C4-2B (cell line): ENCODE measurements at regions not wholly inside any gene's neighbourhood (a gene's known extent, or its start where the extent isn't known, plus 50 kb on each side); places are given as distances from the start of the nearest gene placed in this dataset.

Experiments
- H3K27ac ChIP-seq: fragments of 450-650 bp; 2 replicates; pipeline ENCODE4 v1.5.1; 2017
- ZFX ChIP-seq: fragments of 450-650 bp; IDR thresholded peaks from 2 replicates; pipeline ENCODE4 v1.6.1; 2017
- TF ChIP-seq, protein P1 (sequence below): fragments of 450-650 bp; conservative IDR thresholded peaks from 2 replicates; pipeline ENCODE4 v1.5.1; 2017; ENCODE audit warnings: mild to moderate bottlenecking

DNA sequence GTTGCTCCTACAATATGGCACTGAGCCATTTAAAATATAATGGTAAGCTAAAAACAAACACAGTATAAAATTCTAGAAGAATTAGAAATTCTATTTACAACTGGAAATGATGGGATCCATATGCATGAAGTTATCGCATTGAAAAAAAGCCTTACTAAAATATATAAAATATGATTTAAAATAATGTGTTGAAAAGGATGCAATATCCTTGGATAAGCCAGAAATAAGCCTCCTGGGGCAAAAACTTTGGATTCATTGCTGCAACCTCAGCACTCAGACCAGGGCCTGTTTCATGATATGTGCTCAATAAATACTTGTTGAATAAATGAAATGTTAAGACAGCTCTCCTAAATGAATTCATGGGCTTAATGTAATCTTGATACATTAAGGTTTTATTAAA is 170.2 kb downstream of the SEM1 start:
- TF ChIP-seq, protein P1, sequence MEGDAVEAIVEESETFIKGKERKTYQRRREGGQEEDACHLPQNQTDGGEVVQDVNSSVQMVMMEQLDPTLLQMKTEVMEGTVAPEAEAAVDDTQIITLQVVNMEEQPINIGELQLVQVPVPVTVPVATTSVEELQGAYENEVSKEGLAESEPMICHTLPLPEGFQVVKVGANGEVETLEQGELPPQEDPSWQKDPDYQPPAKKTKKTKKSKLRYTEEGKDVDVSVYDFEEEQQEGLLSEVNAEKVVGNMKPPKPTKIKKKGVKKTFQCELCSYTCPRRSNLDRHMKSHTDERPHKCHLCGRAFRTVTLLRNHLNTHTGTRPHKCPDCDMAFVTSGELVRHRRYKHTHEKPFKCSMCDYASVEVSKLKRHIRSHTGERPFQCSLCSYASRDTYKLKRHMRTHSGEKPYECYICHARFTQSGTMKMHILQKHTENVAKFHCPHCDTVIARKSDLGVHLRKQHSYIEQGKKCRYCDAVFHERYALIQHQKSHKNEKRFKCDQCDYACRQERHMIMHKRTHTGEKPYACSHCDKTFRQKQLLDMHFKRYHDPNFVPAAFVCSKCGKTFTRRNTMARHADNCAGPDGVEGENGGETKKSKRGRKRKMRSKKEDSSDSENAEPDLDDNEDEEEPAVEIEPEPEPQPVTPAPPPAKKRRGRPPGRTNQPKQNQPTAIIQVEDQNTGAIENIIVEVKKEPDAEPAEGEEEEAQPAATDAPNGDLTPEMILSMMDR, result no peak
- TF ChIP-seq ZFX, result no peak
- H3K27ac ChIP-seq, result no peak overlapping the region

DNA sequence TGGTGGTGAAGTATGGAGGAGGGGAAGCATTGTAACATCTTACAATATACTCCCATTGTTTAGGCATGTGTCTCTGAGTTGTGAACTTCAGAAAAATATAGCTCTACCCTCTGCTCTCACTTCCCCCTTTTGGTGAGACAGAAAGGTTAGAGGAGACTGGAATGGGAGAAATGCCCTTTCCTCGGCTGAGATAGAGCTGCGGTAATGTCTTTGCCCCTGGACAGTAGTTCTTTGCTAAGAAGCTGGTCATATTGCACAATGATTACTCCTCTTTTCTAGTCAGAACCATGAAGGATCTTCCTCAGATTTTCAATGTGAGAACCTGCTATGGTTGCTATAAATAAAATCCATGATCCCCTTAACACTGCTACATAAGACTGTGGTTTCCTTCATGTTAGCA is 171.0 kb downstream of the SEM1 start:
- no peak overlapping the region for H3K27ac ChIP-seq
- TF ChIP-seq, protein P1, result no peak
- no peak for TF ChIP-seq ZFX

DNA sequence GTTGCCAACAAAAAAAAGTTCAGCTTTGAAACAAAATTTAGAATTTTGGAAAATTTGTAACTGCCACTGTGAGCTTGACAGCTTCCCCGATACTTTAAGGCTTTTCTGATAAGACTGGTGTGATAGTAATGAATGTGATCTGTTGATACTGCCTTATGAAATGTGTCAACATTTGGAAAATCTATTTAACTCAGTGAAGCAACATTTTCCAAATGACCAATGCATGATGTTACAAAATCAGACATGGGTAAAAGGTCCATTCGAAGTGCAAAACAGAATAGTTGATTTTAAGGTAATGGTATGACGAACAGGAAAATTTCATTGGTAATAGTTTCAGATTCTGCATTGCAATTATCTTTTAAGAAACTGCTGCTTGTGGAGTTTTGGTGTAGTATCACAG is 175.4 kb downstream of the SEM1 start:
- no peak overlapping the region for H3K27ac ChIP-seq
- TF ChIP-seq, protein P1, result no peak
- TF ChIP-seq ZFX, result no peak

DNA sequence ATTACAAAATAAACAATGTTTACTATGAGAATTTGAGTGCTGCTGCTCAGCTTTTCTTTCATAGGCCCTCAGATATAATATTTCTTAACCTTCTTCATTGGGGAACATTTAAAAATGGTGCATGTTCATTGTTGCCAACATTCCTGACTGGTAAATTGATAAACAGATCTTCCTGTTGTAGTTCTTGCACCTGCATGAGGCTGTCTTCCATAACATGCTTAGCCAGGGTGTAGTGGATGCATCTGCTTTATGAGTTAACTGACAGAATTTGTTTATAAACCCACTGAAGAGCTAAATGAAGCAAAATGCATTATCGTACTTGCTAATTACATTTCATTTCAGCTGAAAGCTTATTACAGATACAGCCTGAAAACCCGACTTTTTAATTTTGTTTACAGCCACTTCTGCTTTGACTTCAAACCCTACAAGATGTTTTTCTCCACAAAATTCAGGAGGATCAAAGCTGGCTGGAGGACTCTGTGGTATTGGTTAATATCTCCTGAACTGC is 177.2 kb downstream of the SEM1 start:
- H3K27ac ChIP-seq, result no peak overlapping the region
- no peak for TF ChIP-seq ZFX
- TF ChIP-seq, protein P1, result no peak

DNA sequence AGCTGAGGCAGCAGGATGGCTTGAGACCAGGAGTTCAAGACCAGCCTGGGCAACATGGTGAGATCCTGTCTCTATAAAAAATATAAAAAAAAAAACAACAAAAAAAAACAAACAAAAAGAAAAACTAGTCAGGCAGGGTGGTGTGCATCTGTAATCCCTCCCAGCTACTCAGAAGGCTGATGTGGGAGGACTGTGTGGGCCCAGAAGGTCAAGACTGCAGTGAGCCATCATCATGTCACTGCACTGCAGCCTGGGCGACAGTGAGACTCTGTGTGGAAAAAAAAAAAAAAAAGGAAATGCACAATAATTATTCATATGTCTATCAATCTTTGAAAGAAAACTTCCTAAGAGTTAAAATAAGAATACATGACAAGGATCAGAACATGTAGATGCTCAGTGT is 178.3 kb downstream of the SEM1 start:
- TF ChIP-seq ZFX, result no peak
- no peak overlapping the region for H3K27ac ChIP-seq

DNA sequence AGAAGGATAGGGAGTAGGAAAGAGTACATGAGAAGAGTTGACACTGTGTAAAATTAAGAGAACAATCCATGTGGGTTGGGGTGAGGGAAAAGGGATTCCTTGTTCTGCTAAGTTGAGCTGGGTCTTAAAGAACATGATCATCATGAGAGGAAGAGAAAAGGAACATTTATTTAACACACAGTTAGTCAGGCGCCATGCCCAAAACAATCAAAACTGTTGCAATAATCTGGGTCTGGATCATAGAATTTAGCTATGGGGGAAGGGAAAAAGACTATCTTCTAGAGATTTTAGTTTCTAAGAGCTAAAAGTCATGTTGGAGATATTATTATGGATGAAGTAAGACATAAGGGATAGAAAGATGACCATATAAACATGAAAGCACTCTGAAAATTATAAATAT is 178.9 kb downstream of the SEM1 start:
- H3K27ac ChIP-seq, result no peak overlapping the region
- TF ChIP-seq ZFX, result no peak
- TF ChIP-seq, protein P1, result no peak

DNA sequence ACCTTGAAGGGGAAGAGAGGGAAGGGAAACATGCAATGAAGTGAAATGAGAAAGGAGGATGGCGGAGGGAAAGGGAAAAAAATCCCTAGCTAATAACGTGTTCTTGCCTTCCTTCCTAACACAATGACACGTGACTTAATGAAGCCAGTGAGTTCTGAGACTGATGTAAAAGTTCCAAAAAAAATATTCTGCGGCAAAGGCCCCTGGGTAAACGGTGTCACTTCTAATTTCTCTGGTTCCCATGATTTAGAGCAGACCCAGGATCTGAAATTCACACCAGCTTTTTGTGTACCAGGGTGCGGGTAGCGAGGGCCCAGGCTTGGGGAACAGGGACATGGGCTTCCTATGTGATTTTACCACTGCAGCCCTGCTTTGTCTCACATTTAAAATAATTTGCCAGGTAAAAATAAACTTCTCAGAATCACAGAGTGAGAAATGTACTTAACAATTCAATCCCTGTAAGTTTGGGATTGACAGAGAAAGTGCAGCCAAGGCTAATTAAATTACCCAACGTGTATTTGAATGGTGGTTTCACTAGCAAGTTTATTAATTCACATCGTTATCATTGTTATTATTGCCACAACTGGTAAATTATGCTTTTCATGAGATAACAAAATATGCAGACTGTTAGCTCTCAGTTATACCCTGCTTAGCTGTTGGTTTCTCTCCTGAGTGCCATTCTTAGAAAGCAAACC is 182.4 kb downstream of the SEM1 start:
- no peak for TF ChIP-seq ZFX
- TF ChIP-seq, protein P1, result no peak
- no peak overlapping the region for H3K27ac ChIP-seq

DNA sequence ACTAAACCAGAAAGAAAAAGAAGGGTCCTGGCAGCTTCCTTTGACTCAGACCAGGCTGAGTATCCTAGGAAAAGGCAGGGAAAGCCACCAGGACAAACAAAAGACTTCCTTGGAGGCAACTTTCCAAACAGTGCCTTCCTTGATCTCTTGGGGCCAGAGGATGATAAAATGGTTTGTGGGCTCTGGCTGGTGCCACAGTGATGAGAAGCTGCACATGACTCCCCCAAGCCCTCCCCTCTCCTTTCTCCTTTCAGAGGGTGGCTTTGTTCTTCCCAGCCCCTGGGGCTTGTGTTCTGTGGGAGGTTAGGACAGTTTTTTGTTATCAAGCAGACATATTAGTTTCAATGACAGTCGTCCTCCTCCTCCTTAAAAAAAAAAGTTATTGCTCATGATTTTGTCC is 183.2 kb downstream of the SEM1 start:
- no peak overlapping the region for H3K27ac ChIP-seq
- no peak for TF ChIP-seq ZFX
- TF ChIP-seq, protein P1, result no peak
